Nephron progenitor cell (in vitro differentiated cells): ENCODE measurements at regions not wholly inside any gene's neighbourhood (a gene's known extent, or its start where the extent isn't known, plus 50 kb on each side); places are given as distances from the start of the nearest gene placed in this dataset.

Experiments
- DNase-seq: peaks from one replicate; pipeline ENCODE4 v3.0.0; 2021
- H3K27ac Mint-ChIP-seq: 2 replicates; pipeline ENCODE4 v1.8.0; 2021; ENCODE audit warnings: mild to moderate bottlenecking, moderate library complexity, mixed read lengths
- H3K27me3 Mint-ChIP-seq: 2 replicates; pipeline ENCODE4 v1.8.0; 2021; ENCODE audit warnings: mild to moderate bottlenecking, low read depth, mixed read lengths; ENCODE audit not compliant: poor library complexity
- H3K36me3 Mint-ChIP-seq: 2 replicates; pipeline ENCODE4 v1.8.0; 2021; ENCODE audit warnings: low read depth, mixed read lengths
- H3K4me1 Mint-ChIP-seq: 2 replicates; pipeline ENCODE4 v1.8.0; 2021; ENCODE audit warnings: mixed read lengths
- H3K4me3 Mint-ChIP-seq: 2 replicates; pipeline ENCODE4 v1.8.0; 2021; ENCODE audit warnings: mild to moderate bottlenecking, moderate library complexity, mixed read lengths
- H3K9me3 Mint-ChIP-seq: 2 replicates; pipeline ENCODE4 v1.8.0; 2021; ENCODE audit warnings: mild to moderate bottlenecking, moderate library complexity, mixed read lengths
- TF ChIP-seq, protein P1 (sequence below): fragments of 200-600 bp; sonication (generic); IDR thresholded peaks from 2 replicates; pipeline ENCODE4 v1.5.0; 2021; ENCODE audit warnings: antibody characterized with exemption

DNA sequence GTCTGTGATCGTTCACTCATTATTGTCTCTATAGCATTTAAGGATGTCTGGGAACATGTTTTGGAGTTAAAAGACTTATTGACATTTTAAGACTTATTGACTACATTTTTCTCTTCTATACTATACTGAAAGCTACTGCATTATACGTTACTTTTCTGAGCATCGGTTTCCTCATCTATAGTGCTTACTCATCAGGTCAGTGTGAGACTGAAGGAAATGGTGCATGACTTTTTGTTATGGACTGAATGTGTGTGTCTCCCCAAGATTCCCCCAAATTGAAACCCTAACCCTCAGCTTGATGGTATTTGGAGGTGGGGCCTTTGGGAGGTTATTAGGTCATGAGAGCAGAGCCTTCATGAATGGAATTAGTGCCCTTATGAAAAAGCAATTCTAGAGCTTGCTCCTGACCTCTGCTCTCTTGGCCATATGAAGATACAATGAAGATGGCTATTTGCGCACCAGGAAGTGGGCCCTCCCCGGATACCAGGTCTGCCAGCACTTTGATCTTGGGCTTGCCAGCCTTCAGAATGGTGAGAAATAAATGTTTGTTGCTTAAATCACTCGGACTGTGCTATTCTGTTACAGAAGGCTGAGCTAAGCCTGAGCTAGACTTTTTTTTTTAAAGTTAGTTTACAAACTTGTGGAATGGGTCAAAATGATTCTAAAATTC is 243.7 kb upstream of the RREB1 start:
- Mint-ChIP-seq H3K9me3 (peaks cover 26% of the 10 kb centered on the region), H3K4me1 (peaks cover 10% of the 10 kb centered on the region)

DNA sequence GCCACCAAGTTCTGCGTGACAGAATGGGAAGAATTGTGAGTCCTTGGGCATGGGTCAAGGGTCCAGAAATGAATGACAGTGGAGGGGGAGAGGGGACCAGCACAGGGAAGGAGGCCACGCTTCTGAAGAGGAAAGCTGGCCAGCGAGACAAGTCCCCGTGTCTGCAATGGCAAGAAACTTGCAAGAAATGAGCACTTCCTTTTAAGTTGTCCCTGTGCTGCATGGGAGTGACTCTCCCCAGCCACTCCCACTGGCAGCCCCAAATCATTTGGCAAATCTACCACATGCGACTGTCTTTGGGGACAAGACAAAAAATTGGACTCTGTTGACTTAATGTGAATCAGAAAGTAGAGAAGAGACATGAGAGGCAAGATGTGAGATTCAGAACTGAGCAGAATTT is 242.2 kb upstream of the RREB1 start:
- H3K9me3 Mint-ChIP-seq: peaks cover 32% of the 10 kb centered on the region
- no peaks in the 10 kb centered on the region for H3K36me3 Mint-ChIP-seq
- peaks cover 6% of the 10 kb centered on the region for H3K27me3 Mint-ChIP-seq
- TF ChIP-seq, protein P1, sequence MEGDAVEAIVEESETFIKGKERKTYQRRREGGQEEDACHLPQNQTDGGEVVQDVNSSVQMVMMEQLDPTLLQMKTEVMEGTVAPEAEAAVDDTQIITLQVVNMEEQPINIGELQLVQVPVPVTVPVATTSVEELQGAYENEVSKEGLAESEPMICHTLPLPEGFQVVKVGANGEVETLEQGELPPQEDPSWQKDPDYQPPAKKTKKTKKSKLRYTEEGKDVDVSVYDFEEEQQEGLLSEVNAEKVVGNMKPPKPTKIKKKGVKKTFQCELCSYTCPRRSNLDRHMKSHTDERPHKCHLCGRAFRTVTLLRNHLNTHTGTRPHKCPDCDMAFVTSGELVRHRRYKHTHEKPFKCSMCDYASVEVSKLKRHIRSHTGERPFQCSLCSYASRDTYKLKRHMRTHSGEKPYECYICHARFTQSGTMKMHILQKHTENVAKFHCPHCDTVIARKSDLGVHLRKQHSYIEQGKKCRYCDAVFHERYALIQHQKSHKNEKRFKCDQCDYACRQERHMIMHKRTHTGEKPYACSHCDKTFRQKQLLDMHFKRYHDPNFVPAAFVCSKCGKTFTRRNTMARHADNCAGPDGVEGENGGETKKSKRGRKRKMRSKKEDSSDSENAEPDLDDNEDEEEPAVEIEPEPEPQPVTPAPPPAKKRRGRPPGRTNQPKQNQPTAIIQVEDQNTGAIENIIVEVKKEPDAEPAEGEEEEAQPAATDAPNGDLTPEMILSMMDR: no peak
- H3K27ac Mint-ChIP-seq: no peak overlapping the region
- H3K4me3 Mint-ChIP-seq: no peak overlapping the region
- peaks cover 6% of the 10 kb centered on the region for H3K4me1 Mint-ChIP-seq
- DNase-seq: no peak

More for the DNA sequence above, 243.7 kb upstream of the RREB1 start:
- Mint-ChIP-seq H3K27ac (no peak overlapping the region), H3K36me3 (no peaks in the 10 kb centered on the region), H3K27me3 (peaks cover 10% of the 10 kb centered on the region), H3K4me3 (no peak overlapping the region)
- DNase-seq: no peak
- TF ChIP-seq, protein P1: no peak

- Mint-ChIP-seq H3K9me3 (peaks cover 33% of the 10 kb centered on the region), H3K4me3 (no peak overlapping the region), H3K4me1 (peaks cover 6% of the 10 kb centered on the region), H3K27ac (peak overlapping the region; percentile 54), H3K27me3 (peaks cover 6% of the 10 kb centered on the region), H3K36me3 (no peaks in the 10 kb centered on the region)
- no peak for DNase-seq
- TF ChIP-seq, protein P1: no peak
Observed at GRCh38 chr6:6866656-6867403, 240.9 kb upstream of the RREB1 start.

DNA sequence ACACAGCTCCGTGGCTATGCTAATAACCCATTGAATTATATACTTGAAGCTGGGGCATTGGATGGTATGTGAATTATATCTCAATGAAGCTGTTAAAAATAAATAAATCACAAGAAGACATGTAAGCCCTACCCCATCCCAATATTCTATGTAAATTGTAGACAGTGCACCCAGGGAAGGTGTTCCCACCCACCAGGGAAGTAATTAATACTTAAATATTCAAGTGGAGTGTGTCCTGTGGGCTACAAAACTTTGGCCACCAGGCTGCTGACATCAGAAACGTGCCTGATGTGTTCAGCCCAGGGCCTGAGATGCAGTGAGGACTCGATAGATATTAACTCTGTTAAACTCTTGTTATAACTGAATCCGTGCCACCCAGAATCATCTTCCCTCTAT is 240.4 kb upstream of the RREB1 start:
- peaks cover 33% of the 10 kb centered on the region for H3K9me3 Mint-ChIP-seq
- peaks cover 6% of the 10 kb centered on the region for H3K4me1 Mint-ChIP-seq
- TF ChIP-seq, protein P1: no peak
- H3K27me3 Mint-ChIP-seq: peaks cover 6% of the 10 kb centered on the region
- H3K4me3 Mint-ChIP-seq: no peak overlapping the region
- no peak for DNase-seq
- no peak overlapping the region for H3K27ac Mint-ChIP-seq
- H3K36me3 Mint-ChIP-seq: no peaks in the 10 kb centered on the region

DNA sequence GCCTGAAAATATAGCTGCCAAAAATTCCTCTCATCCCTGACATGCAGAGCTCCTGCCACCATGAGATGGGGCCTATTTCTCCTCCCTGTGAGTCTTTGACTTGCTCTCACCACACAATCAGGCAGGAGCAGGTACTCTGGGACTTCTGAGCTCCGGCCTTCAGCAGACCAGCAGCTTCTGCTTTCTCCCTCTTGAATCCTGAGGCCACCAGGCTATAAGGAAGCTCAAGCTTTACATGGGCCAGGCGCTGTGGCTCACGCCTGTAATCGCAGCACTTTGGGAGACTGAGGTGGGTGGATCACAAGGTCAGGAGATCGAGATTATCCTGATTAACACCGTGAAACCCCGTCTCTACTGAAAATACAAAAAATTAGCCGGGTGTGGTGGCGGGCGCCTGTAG is 238.7 kb upstream of the RREB1 start:
- Mint-ChIP-seq H3K27ac (no peak overlapping the region), H3K27me3 (peaks cover 5% of the 10 kb centered on the region), H3K9me3 (peaks cover 24% of the 10 kb centered on the region), H3K4me3 (no peak overlapping the region), H3K36me3 (no peaks in the 10 kb centered on the region), H3K4me1 (peaks cover 12% of the 10 kb centered on the region)
- TF ChIP-seq, protein P1: no peak
- no peak for DNase-seq
